WTC11 (cell line): ENCODE measurements at regions not wholly inside any gene's neighbourhood (a gene's known extent, or its start where the extent isn't known, plus 50 kb on each side); places are given as distances from the start of the nearest gene placed in this dataset.

ENCODE experiments used
- ATAC-seq: fragments of 200-7000 bp; cut with Tn5 transposase; 2 replicates; pipeline ENCODE4 v1.10.0; 2021; ENCODE audit warnings: mild to moderate bottlenecking, moderate library complexity
- CTCF ChIA-PET: fragments of 300-600 bp; sonication (Branson Sonifier 250); formaldehyde crosslinking; loops from one replicate; lab custom pipeline; 2021; ENCODE audit warnings: antibody characterized with exemption; lab: Charles Lee
- POLR2A ChIA-PET: fragments of 350-600 bp; sonication (Branson Sonifier 250); formaldehyde crosslinking; loops from one replicate; lab custom pipeline; 2021; ENCODE audit warnings: antibody characterized with exemption; lab: Charles Lee
- DNase-seq: peaks from one replicate; pipeline ENCODE4 v3.0.0; 2021; ENCODE audit warnings: low spot score
- H3K27ac Mint-ChIP-seq: 2 replicates; pipeline ENCODE4 v1.8.0; 2021; ENCODE audit warnings: mixed read lengths
- H3K27me3 Mint-ChIP-seq: 2 replicates; pipeline ENCODE4 v1.8.0; 2021; ENCODE audit warnings: low read depth, mild to moderate bottlenecking, moderate library complexity, mixed read lengths
- H3K36me3 Mint-ChIP-seq: 2 replicates; pipeline ENCODE4 v1.8.0; 2021; ENCODE audit warnings: mixed read lengths
- H3K4me1 Mint-ChIP-seq: 2 replicates; pipeline ENCODE4 v1.8.0; 2022; ENCODE audit warnings: mixed read lengths
- H3K4me3 Mint-ChIP-seq: 2 replicates; pipeline ENCODE4 v1.8.0; 2021; ENCODE audit warnings: mild to moderate bottlenecking, moderate library complexity, mixed read lengths
- H3K9me3 Mint-ChIP-seq: 2 replicates; pipeline ENCODE4 v1.8.0; 2021; ENCODE audit warnings: mixed read lengths
- AR ChIP-seq: fragments of 250-450 bp; sonication (Bioruptor Pico); IDR thresholded peaks from 2 replicates; pipeline ENCODE4 v1.9.0; 2021; ENCODE audit warnings: mild to moderate bottlenecking
- CREB1 ChIP-seq: sonication (generic); formaldehyde crosslinking; IDR thresholded peaks from 2 replicates; pipeline ENCODE4 v1.8.0; 2023; ENCODE audit warnings: mild to moderate bottlenecking, missing genetic modification reagents
- CTCF ChIP-seq: fragments of 200-600 bp; IDR thresholded peaks from 2 replicates; pipeline ENCODE4 v1.8.0; 2022; ENCODE audit warnings: antibody characterized with exemption
- E2F1 ChIP-seq: sonication (generic); formaldehyde crosslinking; IDR thresholded peaks from 2 replicates; pipeline ENCODE4 v1.8.0; 2022; ENCODE audit warnings: mild to moderate bottlenecking, missing genetic modification reagents
- E2F5 ChIP-seq: sonication (generic); formaldehyde crosslinking; IDR thresholded peaks from 2 replicates; pipeline ENCODE4 v1.8.1; 2022; ENCODE audit warnings: mild to moderate bottlenecking, moderate library complexity, missing genetic modification reagents
- EMX1 ChIP-seq: fragments of 250-450 bp; sonication (Bioruptor Pico); IDR thresholded peaks from 2 replicates; pipeline ENCODE4 v1.8.0; 2021; ENCODE audit warnings: mild to moderate bottlenecking
- ETV6 ChIP-seq: sonication (generic); formaldehyde crosslinking; IDR thresholded peaks from 2 replicates; pipeline ENCODE4 v1.8.1; 2022; ENCODE audit warnings: mild to moderate bottlenecking, missing genetic modification reagents
- FOXJ3 ChIP-seq: sonication (generic); formaldehyde crosslinking; IDR thresholded peaks from 2 replicates; pipeline ENCODE4 v1.9.0; 2021; ENCODE audit warnings: missing genetic modification reagents, mild to moderate bottlenecking, borderline replicate concordance
- FOXP1 ChIP-seq: sonication (generic); formaldehyde crosslinking; IDR thresholded peaks from 2 replicates; pipeline ENCODE4 v1.8.0; 2022; ENCODE audit warnings: missing genetic modification reagents, mild to moderate bottlenecking, moderate library complexity, borderline replicate concordance
- GABPB1 ChIP-seq: sonication (generic); formaldehyde crosslinking; IDR thresholded peaks from 2 replicates; pipeline ENCODE4 v1.8.1; 2023; ENCODE audit warnings: mild to moderate bottlenecking, missing genetic modification reagents
- GTF2I ChIP-seq: fragments of 250-450 bp; sonication (Bioruptor Pico); conservative IDR thresholded peaks from 2 replicates; pipeline ENCODE4 v1.4.0; 2021; ENCODE audit warnings: mild to moderate bottlenecking
- HMGA2 ChIP-seq: fragments of 250-450 bp; sonication (Bioruptor Pico); IDR thresholded peaks from 2 replicates; pipeline ENCODE4 v1.4.0; 2021; ENCODE audit warnings: mild to moderate bottlenecking, moderate library complexity
- HMGXB4 ChIP-seq: sonication (generic); formaldehyde crosslinking; IDR thresholded peaks from 2 replicates; pipeline ENCODE4 v1.8.1; 2023; ENCODE audit warnings: mild to moderate bottlenecking, moderate library complexity, missing genetic modification reagents
- JAZF1 ChIP-seq: fragments of 250-450 bp; sonication (Bioruptor Pico); IDR thresholded peaks from 2 replicates; pipeline ENCODE4 v1.9.0; 2021; ENCODE audit warnings: moderate library complexity, mild to moderate bottlenecking, inconsistent platforms
- MAX ChIP-seq: sonication (generic); formaldehyde crosslinking; IDR thresholded peaks from 2 replicates; pipeline ENCODE4 v1.8.0; 2022; ENCODE audit warnings: mild to moderate bottlenecking, missing genetic modification reagents
- NFE2L1 ChIP-seq: sonication (generic); formaldehyde crosslinking; IDR thresholded peaks from 2 replicates; pipeline ENCODE4 v1.8.1; 2023; ENCODE audit warnings: missing genetic modification reagents
- NR1H2 ChIP-seq: sonication (generic); formaldehyde crosslinking; IDR thresholded peaks from 2 replicates; pipeline ENCODE4 v1.9.0; 2021; ENCODE audit warnings: mild to moderate bottlenecking, moderate library complexity, missing genetic modification reagents
- PRRX2 ChIP-seq: fragments of 250-450 bp; sonication (Bioruptor Pico); IDR thresholded peaks from 2 replicates; pipeline ENCODE4 v1.8.0; 2021; ENCODE audit warnings: mild to moderate bottlenecking
- SOX15 ChIP-seq: fragments of 250-450 bp; sonication (Bioruptor Pico); IDR thresholded peaks from 2 replicates; pipeline ENCODE4 v1.9.0; 2021; ENCODE audit warnings: mild to moderate bottlenecking
- USF2 ChIP-seq: sonication (generic); formaldehyde crosslinking; IDR thresholded peaks from 2 replicates; pipeline ENCODE4 v1.8.1; 2023; ENCODE audit warnings: mild to moderate bottlenecking, missing genetic modification reagents, moderate library complexity
- ZBTB21 ChIP-seq: sonication (generic); formaldehyde crosslinking; IDR thresholded peaks from 2 replicates; pipeline ENCODE4 v1.8.1; 2023; ENCODE audit warnings: mild to moderate bottlenecking, missing genetic modification reagents, borderline replicate concordance
- ZBTB43 ChIP-seq: sonication (generic); formaldehyde crosslinking; IDR thresholded peaks from 2 replicates; pipeline ENCODE4 v1.8.1; 2023; ENCODE audit warnings: mild to moderate bottlenecking, missing genetic modification reagents
- ZMAT4 ChIP-seq: fragments of 250-450 bp; sonication (Bioruptor Pico); IDR thresholded peaks from 2 replicates; pipeline ENCODE4 v1.9.0; 2021; ENCODE audit warnings: mild to moderate bottlenecking
- ZNF219 ChIP-seq: sonication (generic); formaldehyde crosslinking; IDR thresholded peaks from 2 replicates; pipeline ENCODE4 v1.8.0; 2023; ENCODE audit warnings: missing genetic modification reagents, mild to moderate bottlenecking, borderline replicate concordance
- ZNF671 ChIP-seq: fragments of 250-450 bp; sonication (Bioruptor Pico); IDR thresholded peaks from 2 replicates; pipeline ENCODE4 v1.8.0; 2021; ENCODE audit warnings: mild to moderate bottlenecking

GRCh38 chr9:86809759-86810367 lies 137.4 kb downstream of the GAS1 start:
- CTCF ChIA-PET: no interaction called here
- Mint-ChIP-seq H3K4me1 (peaks cover 3% of the 10 kb centered on the region; the same call in 1 of the 2 replicates), H3K9me3 (no peaks in the 10 kb centered on the region), H3K27me3 (peaks cover 2% of the 10 kb centered on the region; the same call in 1 of the 2 replicates), H3K27ac (no peak overlapping the region), H3K4me3 (no peak overlapping the region), H3K36me3 (no peaks in the 10 kb centered on the region)
- POLR2A ChIA-PET: no interaction called here
- ATAC-seq (no peak), DNase-seq (no peak)
- TF ChIP-seq SOX15 (CRISPR knock-in tag) (no peak), HMGA2 (CRISPR knock-in tag) (no peak), EMX1 (no peak), ZMAT4 (CRISPR knock-in tag) (no peak), MAX (no peak), AR (CRISPR knock-in tag) (no peak), NR1H2 (CRISPR knock-in tag) (no peak), GABPB1 (CRISPR knock-in tag) (no peak), NFE2L1 (CRISPR knock-in tag) (no peak), E2F5 (no peak), FOXJ3 (CRISPR knock-in tag) (no peak), PRRX2 (CRISPR knock-in tag) (no peak)

- no peak overlapping the region for H3K27ac Mint-ChIP-seq
- H3K36me3 Mint-ChIP-seq: no peaks in the 10 kb centered on the region
- H3K4me3 Mint-ChIP-seq: no peak overlapping the region
- ATAC-seq (no peak), DNase-seq (no peak)
- no peak for TF ChIP-seq NR1H2 (CRISPR knock-in tag)
- TF ChIP-seq ZBTB21 (CRISPR knock-in tag): no peak
- no peak for TF ChIP-seq FOXP1 (CRISPR knock-in tag)
- no peak for TF ChIP-seq ZBTB43 (CRISPR knock-in tag)
- TF ChIP-seq ZNF219 (CRISPR knock-in tag): no peak
- no peak for TF ChIP-seq HMGXB4 (CRISPR knock-in tag)
- no peak for TF ChIP-seq ZNF671 (CRISPR knock-in tag)
- TF ChIP-seq USF2 (CRISPR knock-in tag): no peak
- no peak for TF ChIP-seq ETV6
- TF ChIP-seq CTCF: no peak
- no peak for TF ChIP-seq E2F1 (CRISPR knock-in tag)
- no peak for TF ChIP-seq JAZF1 (CRISPR knock-in tag)
- no peak for TF ChIP-seq GTF2I (CRISPR knock-in tag)
- TF ChIP-seq CREB1 (CRISPR knock-in tag): no peak
- POLR2A ChIA-PET: no interaction called here
- no peaks in the 10 kb centered on the region for H3K9me3 Mint-ChIP-seq
- CTCF ChIA-PET: interaction anchor here (0.7 kb wide), 1 partner anchor 172 kb away, joined by 3 read pairs; no protein-coding TSS in a partner anchor
- H3K4me1 Mint-ChIP-seq: peaks cover 3% of the 10 kb centered on the region; the same call in 1 of the 2 replicates
- peaks cover 2% of the 10 kb centered on the region; the same call in 1 of the 2 replicates for H3K27me3 Mint-ChIP-seq
Measured at GRCh38 chr9:86809151-86809550, 138.2 kb downstream of the GAS1 start.
